Stimulated activated CD4-positive, alpha-beta T cell treated with anti-CD3 and anti-CD28 coated beads, Interleukin-4, amount 100 ng/mL, for 24 hours (primary cell): ENCODE measurements at regions not wholly inside any gene's neighbourhood (a gene's known extent, or its start where the extent isn't known, plus 50 kb on each side); places are given as distances from the start of the nearest gene placed in this dataset.
"Not testable (repeated sequence)": the region's sequence is repeated elsewhere in the genome, so short reads cannot be mapped to it uniquely, and the experiment has no call there.

Experiments used
- DNase-seq: peaks from one replicate; pipeline ENCODE4 v3.0.0-alpha.2; 2020

DNA sequence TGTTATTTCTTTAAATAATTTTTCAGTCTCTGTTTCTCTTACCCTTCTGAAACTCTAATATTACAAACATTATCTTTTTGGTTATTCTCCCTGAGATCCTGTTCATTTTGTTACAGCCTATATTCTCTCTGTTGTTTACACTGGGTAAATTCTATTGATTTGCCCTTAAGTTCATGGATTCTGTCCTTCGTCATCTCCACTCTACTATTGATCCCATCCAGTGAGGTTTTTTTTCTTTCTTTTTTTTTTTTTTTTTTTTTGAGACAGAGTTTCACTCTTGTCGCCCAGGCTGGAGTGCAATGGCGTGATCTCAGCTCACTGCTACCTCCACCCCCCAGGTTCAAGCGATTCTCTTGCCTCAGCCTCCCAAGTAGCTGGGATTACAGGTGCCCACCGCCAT is 393.9 kb downstream of the ZNF674 start:
- not testable (repeated sequence) for DNase-seq

DNA sequence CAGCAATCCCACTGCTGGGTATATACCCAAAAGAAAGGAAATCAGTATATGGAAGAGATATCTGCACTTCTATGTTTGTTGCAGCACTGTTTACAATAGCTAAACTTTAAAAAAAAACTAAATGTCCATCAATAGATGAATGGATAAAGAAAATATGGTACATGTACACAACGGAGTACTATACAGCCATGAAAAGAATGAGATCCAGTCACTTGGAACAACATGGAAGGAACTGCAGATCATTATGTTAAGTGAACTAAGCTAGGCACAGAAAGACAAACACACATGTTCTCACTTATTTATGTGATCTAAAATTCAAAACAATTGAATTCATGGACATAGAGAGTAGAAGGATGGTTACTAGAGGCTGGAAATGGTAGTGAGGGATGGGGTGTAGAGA is 400.7 kb downstream of the ZNF674 start:
- DNase-seq = no peak

DNA sequence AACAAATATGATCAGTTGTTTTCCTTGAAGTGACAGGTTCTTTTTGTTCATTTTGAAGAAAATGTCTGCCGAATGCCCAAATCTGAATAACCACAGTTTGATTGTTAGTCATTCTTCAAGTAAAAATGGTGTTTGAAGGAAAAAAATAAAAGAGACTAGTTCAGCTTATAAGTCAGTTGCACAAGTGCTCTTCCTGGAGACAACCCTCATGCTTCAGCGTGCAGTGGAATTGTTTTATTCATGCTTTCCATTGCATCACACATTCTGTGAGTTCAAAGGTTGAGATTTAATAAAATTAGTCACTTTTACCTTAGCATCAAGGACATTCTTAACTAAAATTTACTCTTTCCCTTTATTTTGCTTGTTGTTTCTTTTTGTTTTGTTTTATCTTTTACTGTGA is 404.9 kb downstream of the ZNF674 start:
- peak; percentile 9 for DNase-seq

DNA sequence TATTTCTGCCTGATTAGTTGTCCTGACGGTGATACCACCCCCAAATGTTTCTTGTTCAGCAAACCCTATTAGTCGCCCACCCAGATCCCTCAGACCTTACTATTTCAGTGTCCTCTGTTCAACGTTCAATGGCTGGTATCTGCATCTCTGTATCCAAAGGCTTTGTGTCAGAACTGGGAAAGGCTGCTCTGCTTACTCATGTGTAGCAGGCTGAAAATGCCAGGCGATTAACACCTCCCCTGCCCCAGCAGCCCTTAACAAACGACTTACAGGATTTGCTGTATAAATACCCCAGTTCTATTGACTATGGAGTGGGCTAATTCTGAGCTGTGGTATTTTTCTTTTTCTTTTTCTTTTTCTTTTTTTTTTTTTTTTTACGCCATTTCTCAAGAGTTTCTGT is 415.0 kb downstream of the ZNF674 start:
- no peak for DNase-seq

DNA sequence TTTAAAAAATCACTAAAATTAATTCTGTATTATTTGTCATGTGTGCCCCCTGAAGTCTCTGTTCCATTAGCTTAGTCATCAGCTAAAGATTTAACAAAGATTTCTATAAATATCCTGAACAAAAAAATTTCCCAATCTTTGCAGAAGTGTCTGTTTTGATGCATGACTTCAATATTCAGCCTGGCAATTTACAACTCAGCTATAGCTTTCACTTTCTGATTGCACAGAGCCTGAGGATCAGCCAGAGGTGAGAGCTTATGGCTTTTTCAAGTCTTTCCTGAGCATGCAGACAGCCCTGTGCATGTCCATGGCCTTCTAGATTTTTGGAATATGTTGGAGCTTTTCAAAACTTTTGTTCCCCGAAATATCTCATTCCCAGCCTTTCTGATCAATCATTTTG is 420.1 kb downstream of the ZNF674 start:
- DNase-seq = no peak

DNA sequence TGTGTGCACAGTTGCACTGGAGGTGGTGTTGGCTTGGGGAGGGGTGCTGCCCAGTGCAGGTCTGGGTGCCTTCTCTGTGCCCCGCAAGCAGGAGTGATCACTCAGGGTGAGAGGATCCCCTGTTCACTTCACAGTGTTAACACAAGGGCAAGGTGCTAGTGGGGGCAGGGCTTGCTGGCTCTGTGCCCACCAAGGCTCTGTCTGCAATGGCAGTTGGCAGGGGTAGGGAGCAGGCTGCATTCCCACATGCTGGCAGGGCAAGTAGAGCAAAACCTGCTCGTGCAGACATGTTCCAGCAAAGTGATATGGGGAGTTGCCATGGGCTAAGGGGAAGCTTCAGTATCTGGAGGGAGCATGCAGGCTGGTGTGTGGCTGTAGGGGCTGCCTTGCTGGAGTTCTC is 428.0 kb downstream of the ZNF674 start:
- DNase-seq = no peak

DNA sequence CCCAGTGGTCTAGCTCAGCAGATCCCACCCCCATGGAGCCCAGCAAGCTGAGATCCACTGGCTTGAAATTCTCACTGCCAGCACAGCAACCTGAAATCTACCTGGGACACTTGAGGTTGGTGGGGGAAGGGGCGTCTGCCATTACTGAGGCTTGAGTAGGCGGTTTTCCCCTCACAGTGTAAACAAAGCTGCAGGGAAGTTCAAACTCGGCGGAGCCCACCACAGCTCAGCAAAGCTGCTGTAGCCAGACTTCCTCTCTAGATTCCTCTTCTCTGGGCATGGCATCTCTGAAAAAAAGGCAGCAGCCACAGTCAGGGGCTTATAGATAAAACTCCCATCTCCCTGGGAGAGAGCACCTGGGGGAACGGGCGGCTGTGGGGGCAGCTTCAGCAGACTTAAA is 457.9 kb downstream of the ZNF674 start:
- DNase-seq = not testable (repeated sequence)

DNA sequence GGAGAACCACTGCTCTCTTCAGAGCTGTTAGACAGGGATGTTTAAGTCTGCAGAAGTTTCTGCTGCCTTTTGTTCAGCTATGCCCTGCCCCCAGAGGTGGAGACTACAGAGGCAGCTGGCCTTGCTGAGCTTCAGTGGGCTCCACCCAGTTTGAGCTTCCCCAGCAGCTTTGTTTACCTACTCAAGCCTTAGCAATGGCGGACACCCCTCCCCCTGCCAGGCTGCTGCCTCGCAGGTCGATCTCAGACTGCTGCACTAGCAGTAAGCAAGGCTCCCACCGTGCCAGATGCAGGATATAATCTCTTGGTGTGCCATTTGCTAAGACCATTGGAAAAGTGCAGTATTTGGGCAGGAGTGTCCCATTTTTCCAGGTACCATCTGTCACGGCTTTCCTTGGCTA is 465.1 kb downstream of the ZNF674 start:
- DNase-seq = not testable (repeated sequence)

DNA sequence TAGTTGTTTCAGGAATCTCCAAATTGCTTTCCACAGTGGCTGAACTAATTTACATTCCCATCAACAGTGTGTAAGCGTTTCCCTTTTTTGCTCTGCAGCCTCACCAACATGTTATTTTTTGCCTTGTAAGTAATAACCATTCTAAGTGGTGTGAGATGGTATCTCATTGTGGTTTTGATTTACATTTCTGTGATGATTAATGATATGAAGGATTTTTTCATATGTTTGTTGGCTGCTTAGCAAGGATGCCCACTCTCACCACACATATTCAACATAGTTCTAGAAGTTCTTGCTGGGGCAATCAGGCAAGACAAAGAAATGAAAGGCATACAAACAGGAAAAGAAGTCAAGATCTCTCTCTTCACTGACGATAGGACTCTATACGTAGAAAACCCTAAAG is 472.4 kb downstream of the ZNF674 start:
- DNase-seq = no peak

DNA sequence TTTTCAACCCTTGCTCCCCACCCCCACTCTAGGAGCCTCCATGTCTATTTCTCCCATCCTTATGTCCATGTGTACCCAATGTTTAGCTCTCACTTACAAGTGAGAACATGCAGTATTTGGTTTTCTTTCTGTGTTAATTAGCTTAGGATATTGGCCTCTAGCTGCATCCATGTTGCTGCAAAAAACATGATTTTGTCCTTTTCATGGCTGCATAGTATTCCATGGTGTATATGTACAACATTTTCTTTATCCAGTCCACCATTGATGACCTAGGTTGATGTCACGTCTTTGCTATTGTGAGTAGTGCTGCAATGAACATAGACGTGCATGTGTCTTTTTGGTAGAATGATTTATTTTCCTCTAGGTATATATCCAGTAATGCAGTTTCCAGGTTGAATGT is 472.8 kb downstream of the ZNF674 start:
- no peak for DNase-seq

DNA sequence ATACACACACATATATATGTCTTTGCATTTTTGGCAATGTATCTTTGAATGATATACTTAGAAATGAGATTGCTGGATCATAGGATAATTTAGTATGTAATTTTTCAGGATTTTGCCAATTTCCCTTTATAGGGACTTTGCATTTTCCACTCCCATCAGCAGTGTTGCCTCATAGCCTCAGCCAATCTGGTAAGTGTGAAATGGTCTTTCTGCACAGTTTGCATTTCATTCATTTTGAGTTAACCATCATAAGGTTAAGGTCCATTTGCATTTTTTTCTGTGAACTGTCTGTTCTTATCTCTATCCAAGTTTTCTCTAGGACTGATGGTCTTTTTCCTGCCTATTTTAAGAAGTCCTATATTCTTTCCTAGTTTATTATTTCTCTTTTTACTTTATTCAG is 474.8 kb downstream of the ZNF674 start:
- no peak for DNase-seq

DNA sequence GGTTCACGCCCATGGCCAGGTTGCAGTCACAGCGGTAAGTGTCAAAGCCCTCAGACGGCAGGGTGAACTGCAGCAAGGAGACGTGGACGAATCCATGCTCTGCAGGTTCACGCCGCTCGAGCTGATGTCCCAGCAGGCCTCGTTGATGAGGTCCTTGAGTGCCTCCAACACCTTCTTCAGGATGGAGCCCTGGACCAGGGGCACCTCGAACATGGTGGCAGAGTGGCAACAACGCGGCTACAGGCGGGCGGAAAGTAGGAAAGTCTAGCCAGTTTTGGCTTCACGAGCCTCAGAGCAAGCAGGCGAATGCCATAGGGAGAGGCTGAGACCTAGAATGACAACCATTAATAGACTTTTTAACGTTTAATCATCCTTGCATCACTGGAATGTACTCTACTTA is 485.9 kb downstream of the ZNF674 start:
- DNase-seq = no peak

DNA sequence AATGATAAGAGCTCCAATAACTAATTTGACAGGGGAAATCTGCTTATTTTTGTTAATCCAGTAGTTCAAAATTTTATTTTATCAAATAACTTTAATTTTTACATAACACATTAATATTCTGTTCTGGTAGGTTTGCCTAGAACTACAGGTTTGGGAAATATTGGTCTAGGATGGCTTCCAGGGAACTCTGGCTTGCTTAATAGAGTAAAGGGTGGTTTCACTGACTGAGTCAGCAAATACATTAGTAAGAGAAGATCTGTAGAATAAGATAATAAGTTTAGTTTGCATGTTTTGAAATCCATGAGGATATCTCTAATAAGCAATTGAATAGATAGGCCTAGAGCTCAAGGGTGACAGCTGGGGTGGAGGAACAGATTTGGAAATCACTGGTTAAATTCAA is 500.7 kb downstream of the ZNF674 start:
- no peak for DNase-seq

DNA sequence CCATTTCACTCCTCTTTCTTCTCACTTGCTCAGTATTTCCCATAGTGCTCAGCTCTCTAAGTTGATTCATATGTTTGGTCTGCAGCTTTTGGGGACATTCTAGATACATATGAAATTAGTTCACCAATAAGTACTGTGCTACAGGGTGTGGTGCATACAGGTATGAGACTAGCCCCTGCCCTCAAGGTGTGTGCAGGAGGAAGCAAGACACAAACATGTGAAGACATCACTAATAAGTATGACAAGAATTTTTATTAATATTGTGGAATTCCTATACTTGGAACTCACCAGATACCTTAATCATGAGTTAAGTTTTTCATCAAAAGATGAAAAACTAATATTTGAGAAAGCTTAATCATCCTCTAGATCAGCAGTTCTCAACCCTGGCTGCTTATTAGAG is 505.2 kb downstream of the ZNF674 start:
- DNase-seq = no peak

DNA sequence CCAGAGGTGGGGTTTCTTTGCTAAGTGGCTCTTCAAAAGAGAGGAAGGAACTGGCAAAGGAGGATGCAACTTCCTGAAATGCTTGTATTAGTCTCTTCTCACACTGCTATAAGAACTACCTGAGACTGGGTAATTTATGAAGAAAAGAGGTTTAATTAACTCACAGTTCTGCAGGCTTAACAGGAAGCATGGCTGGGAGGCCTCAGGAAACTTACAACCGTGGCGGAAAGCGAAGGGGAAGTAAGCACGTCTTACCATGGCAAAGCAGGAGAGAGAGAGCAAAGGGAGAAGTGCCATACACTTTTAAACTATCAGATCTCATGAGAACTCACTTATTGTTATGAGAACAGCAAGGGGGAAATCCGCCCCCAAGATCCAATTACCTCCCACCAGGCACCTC is 505.7 kb downstream of the ZNF674 start:
- DNase-seq = no peak

DNA sequence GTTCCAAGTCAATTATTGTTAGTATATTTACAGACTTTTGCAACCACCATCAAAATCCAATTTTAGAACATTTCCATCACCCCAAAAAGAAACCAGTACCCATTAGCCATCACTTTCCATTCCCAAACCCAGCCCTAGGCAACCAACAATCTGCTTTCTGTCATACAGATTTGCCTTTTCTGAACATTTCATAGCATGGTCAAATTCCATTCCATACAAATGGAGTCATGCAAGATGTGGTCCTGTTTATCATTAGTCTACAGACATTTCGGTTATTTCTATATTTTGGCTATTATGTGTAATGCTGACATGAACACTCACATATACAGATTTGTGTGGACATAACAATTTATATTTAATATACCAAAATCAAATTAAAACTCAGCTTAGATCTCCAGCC is 508.7 kb downstream of the ZNF674 start:
- no peak for DNase-seq

DNA sequence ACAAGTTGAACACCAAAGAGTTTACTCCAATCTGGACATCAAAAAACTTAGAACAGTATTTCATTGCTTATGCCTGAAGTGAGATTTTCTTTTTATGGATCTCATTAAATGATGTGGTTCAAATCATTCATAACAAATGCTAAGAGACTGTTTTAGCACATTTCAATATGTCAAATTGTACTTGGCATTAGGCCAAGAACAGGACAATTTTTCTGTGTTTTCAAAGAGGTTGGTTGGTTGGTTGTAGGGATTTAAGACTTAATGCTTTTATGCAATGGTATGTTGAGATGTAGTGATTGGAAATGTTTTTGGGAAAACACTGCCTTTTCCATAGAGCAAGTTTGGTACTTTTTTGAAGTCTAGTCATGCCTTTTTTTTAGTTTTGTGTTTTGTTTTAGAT is 510.4 kb downstream of the ZNF674 start:
- DNase-seq = no peak

DNA sequence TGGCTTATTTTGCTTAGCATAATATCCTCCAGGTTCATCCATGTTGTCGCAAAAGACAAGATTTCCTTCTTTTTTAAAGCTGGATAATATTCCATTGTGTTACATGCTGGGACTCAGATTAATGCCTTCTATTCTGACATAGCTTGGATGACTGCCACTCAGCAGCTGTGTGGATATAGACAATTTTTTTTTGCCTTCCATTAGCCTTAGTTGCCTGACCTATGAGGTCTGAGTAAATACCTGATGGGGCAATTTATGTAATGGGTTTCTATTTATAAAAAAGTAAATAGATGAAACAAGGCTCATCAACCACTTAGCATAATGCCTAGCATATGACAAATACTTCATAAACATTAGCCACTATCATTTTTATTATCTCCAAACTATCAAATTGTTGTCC is 515.4 kb downstream of the ZNF674 start:
- no peak for DNase-seq

DNA sequence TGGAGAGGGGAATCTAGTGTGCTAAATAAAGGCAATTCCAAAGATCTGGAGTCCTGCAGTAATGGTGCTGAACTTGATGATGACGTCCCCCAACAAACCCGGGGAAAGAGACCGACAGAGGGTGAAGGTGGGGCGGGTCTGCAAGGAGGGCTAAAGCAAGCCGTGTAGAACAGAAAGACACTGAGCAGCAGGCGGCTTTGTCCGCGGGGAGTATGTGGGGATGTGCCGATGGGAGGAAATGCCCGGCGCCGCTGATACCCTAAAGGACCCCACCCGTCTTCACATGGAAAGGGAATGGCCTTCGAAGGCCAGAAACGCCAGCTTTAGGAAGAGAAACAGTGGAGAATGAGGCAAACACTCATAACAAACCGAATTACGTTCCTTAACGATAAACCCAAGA is 528.9 kb downstream of the ZNF674 start:
- no peak for DNase-seq

DNA sequence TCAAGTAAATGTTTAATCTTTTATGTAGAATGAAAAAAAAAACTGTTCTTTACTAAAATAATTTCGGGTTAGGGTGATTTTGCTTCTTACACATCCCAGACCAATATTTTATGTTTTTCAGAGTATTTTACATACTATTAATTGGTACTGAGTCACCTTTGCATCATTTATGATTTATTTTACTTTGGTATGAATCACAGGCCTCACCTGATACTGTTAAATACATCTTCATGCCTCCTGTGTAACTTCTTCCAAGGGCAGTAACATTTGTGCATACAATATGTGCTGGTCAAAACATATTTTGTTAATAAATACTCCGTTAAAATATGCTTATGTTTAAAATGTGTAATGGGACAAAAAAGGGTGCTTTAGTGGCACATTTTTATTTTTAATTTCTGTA is 529.6 kb downstream of the ZNF674 start:
- no peak for DNase-seq

DNA sequence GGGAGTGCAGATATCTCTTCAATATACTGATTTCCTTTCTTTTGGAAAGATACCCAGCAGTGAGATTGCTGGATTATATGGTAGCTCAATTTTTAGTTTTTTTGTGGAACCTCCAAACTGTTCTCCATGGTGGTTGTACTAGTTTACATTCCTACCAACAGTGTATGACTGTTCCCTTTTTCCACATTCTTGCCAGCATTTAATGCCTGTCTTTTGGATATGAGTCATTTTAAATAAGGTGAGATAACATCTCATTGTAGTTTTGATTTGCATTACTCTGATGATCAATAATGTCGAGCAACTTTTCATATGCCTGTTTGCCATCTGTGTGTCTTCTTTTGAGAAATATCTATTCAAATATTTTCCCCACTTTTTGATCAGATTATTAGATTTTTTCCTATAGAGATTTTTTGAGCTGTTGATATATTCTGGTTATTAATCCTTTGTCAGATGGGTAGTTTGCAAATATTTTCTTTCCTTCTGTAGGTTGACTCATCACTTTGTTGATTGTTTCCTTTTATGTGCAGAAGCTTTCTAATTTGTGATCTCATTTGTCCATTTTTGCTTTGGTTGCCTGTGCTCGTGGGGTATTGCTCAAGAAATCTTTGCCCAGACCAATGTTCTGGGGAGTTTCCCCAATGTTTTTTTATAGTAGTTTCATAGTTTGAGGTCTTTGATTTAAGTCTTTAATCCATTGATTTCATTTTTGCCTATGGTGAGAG is 552.7 kb downstream of the ZNF674 start:
- DNase-seq = no peak

DNA sequence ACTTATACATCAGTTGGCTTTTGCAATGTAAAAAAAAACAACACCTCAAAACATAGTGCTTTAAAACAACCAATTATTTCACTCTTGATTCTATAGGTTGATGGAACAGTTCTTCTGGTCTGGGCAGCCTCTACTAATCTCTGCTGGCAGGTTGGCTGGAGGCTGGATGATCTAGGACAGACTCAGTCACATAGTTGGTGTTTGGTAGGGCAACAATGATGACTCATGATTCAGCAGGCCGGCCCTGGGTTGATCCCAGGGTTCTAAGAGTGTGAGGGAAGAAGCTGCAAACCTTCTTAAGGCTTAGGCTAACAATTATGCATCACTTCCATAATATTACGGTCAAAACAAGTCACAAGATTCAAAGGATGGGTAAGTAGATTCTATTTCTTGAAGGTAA is 558.2 kb downstream of the ZNF674 start:
- no peak for DNase-seq

DNA sequence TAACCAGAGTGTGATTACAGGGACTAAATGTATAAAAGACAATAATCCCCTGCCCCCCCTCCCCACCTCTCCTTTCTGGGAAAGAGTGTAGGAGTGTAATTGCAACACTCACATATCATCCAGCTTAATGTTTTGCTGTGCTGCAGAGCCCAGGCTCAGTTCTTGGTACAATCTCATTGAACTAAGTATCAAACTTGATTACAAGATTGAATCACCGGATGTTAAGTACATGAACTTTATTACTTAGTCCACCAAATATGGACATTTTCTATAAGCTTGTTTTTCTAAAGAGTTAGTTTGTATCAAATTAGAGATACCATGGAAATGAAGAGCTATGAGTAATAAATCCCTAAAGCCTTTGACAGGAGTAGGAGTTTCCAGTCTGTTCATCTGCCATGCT is 559.1 kb downstream of the ZNF674 start:
- DNase-seq = no peak

DNA sequence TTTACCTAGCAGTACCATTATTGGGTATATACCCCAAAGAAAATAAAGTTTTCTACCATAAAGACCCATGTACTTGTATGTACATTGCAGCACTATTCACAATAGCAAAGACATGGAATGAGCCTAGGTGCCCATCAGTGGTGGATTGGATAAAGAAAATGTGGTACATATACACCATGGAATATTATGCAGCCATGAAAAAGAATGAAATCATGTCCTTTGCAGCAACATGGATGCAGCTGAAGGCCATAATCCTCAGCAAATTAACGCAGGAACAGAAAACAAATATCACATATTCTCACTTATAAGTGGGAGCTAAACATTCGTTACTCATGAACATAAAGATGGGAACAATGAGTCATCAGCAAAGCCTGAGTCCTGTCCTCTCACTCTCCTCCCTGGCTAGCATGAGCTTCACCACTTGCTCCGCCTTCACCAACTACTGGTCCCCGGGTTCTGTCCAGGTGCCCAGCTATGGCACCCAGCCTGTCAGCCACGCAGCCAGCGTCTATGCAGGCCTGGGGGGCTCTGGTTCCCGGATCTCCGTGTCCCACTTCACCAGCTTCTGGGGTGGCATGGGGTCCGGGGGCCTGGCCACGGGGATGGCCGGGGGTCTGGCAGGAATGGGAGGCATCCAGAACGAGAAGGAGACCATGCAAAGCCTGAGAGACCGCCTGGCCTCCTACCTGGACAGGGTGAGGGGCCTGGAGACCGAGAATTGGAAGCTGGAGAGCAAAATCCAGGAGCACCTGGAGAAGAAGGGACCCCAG is 562.1 kb downstream of the ZNF674 start:
- not testable (repeated sequence) for DNase-seq

DNA sequence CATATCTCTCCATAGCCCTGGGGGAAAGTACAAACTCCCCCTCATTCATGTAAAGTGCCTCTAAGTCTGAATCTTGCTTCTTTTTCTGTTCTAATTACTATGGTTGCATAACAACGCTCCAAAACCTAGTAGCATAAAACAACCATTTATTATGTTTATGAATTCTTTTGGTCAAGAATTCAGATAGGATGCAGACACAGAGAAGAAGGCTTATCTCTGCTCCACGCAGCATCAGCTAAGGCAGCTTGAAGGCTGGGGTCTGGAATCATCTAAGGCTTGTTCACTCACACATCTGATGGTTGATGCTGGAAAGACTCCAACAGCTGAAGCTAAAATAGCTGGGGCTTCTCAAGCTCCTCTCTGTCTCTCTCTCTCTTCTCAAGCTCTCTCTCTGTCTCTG is 564.5 kb downstream of the ZNF674 start:
- no peak for DNase-seq
